ENCODE measurements at regions not wholly inside any gene's neighbourhood (a gene's known extent, or its start where the extent isn't known, plus 50 kb on each side); places are given as distances from the start of the nearest gene placed in this dataset.

GRCh38 chrX:35622040-35622439 is 176.1 kb upstream of the MAGEB16 start:
- Histone ChIP-seq H3K9me3 (ENCODE audit: low read depth, low read length, poor library complexity, severe bottlenecking) (no peaks in the 10 kb centered on the region), H3K27ac (ENCODE audit: low read depth, low read length, poor library complexity, severe bottlenecking) (no peak overlapping the region), H3K4me3 (ENCODE audit: low read depth, low read length, poor library complexity, severe bottlenecking) (no peak overlapping the region), H3K36me3 (ENCODE audit: insufficient read depth, low read length, poor library complexity, severe bottlenecking) (no peaks in the 10 kb centered on the region), H3K4me1 (ENCODE audit: insufficient read depth, low read length, poor library complexity, severe bottlenecking) (no peaks in the 10 kb centered on the region), H3K27me3 (replicated peaks; ENCODE audit: insufficient read depth, low read depth, low read length, poor library complexity) (no peaks in the 10 kb centered on the region)
- POLR2A ChIA-PET (ENCODE audit: low non-redundant PET) = no interaction called here
- BruUV-seq (replicated peaks) = no TSS peak
- no peak for DNase-seq (ENCODE audit: low spot score)
- CTCF ChIA-PET = no interaction called here
- TF ChIP-seq, protein P1, sequence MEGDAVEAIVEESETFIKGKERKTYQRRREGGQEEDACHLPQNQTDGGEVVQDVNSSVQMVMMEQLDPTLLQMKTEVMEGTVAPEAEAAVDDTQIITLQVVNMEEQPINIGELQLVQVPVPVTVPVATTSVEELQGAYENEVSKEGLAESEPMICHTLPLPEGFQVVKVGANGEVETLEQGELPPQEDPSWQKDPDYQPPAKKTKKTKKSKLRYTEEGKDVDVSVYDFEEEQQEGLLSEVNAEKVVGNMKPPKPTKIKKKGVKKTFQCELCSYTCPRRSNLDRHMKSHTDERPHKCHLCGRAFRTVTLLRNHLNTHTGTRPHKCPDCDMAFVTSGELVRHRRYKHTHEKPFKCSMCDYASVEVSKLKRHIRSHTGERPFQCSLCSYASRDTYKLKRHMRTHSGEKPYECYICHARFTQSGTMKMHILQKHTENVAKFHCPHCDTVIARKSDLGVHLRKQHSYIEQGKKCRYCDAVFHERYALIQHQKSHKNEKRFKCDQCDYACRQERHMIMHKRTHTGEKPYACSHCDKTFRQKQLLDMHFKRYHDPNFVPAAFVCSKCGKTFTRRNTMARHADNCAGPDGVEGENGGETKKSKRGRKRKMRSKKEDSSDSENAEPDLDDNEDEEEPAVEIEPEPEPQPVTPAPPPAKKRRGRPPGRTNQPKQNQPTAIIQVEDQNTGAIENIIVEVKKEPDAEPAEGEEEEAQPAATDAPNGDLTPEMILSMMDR (conservative IDR thresholded peaks at IDR 0.05; ENCODE audit: low read depth, low read length) = no peak
- no peak for TF ChIP-seq EZH2 (IDR thresholded peaks at IDR 0.05; ENCODE audit: borderline replicate concordance, low read depth, low read length, poor library complexity, severe bottlenecking)
- intact Hi-C loops (cut with micrococcal nuclease; ENCODE audit: unreplicated experiment) = no loop called here

GRCh38 chrX:35622601-35623000 is 175.5 kb upstream of the MAGEB16 start:
- no peaks in the 10 kb centered on the region for H3K4me1 ChIP-seq (ENCODE audit: insufficient read depth, low read length, poor library complexity, severe bottlenecking)
- CTCF ChIA-PET = no interaction called here
- H3K9me3 ChIP-seq (ENCODE audit: low read depth, low read length, poor library complexity, severe bottlenecking) = no peaks in the 10 kb centered on the region
- H3K27ac ChIP-seq (ENCODE audit: low read depth, low read length, poor library complexity, severe bottlenecking) = no peak overlapping the region
- no peak for DNase-seq (ENCODE audit: low spot score)
- no peaks in the 10 kb centered on the region for H3K36me3 ChIP-seq (ENCODE audit: insufficient read depth, low read length, poor library complexity, severe bottlenecking)
- TF ChIP-seq EZH2 (IDR thresholded peaks at IDR 0.05; ENCODE audit: borderline replicate concordance, low read depth, low read length, poor library complexity, severe bottlenecking) = no peak
- TF ChIP-seq, protein P1 (conservative IDR thresholded peaks at IDR 0.05; ENCODE audit: low read depth, low read length) = no peak
- no peak overlapping the region for H3K4me3 ChIP-seq (ENCODE audit: low read depth, low read length, poor library complexity, severe bottlenecking)
- POLR2A ChIA-PET (ENCODE audit: low non-redundant PET) = no interaction called here
- intact Hi-C loops (cut with micrococcal nuclease; ENCODE audit: unreplicated experiment) = no loop called here
- no peaks in the 10 kb centered on the region for H3K27me3 ChIP-seq (replicated peaks; ENCODE audit: insufficient read depth, low read depth, low read length, poor library complexity)
- BruUV-seq (replicated peaks) = no TSS peak

GRCh38 chrX:35625714-35626113 is 172.4 kb upstream of the MAGEB16 start:
- H3K4me1 ChIP-seq (ENCODE audit: insufficient read depth, low read length, poor library complexity, severe bottlenecking) = no peaks in the 10 kb centered on the region
- no peaks in the 10 kb centered on the region for H3K27me3 ChIP-seq (replicated peaks; ENCODE audit: insufficient read depth, low read depth, low read length, poor library complexity)
- H3K4me3 ChIP-seq (ENCODE audit: low read depth, low read length, poor library complexity, severe bottlenecking) = no peak overlapping the region
- H3K36me3 ChIP-seq (ENCODE audit: insufficient read depth, low read length, poor library complexity, severe bottlenecking) = no peaks in the 10 kb centered on the region
- H3K9me3 ChIP-seq (ENCODE audit: low read depth, low read length, poor library complexity, severe bottlenecking) = no peaks in the 10 kb centered on the region
- intact Hi-C loops (cut with micrococcal nuclease; ENCODE audit: unreplicated experiment) = no loop called here
- no peak overlapping the region for H3K27ac ChIP-seq (ENCODE audit: low read depth, low read length, poor library complexity, severe bottlenecking)
- BruUV-seq (replicated peaks) = no TSS peak
- ChIA-PET POLR2A (ENCODE audit: low non-redundant PET) (no interaction called here), CTCF (no interaction called here)
- TF ChIP-seq, protein P1 (conservative IDR thresholded peaks at IDR 0.05; ENCODE audit: low read depth, low read length) = no peak
- TF ChIP-seq EZH2 (IDR thresholded peaks at IDR 0.05; ENCODE audit: borderline replicate concordance, low read depth, low read length, poor library complexity, severe bottlenecking) = no peak
- DNase-seq (ENCODE audit: low spot score) = no peak
